Femur (tissue), 1 donor: ENCODE measurements at regions not wholly inside any gene's neighbourhood (a gene's known extent, or its start where the extent isn't known, plus 50 kb on each side); places are given as distances from the start of the nearest gene placed in this dataset.

Experiments used
- DNase-seq: peaks from one replicate; pipeline ENCODE4 v3.0.0-alpha.2; 2017

DNA sequence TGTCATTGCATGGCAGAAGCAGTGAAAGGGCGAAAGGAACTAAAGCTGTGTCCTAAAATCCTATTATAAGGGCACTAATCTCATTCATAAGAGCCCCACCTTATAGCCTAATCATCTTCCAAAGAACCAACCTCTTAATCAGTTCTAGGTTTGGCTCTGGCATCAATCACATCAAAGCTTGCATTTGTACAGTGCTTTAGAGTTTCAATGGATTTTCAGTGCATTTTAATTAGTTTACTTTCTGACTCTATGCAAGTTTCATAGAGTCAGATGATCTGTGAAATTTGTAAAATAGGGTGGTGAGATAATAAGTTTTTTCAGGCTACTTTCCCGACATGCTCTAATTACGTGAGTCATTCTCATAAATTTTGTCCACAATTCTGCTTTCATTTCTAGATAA lies 341.1 kb downstream of the DIPK2A start:
- no peak for DNase-seq

DNA sequence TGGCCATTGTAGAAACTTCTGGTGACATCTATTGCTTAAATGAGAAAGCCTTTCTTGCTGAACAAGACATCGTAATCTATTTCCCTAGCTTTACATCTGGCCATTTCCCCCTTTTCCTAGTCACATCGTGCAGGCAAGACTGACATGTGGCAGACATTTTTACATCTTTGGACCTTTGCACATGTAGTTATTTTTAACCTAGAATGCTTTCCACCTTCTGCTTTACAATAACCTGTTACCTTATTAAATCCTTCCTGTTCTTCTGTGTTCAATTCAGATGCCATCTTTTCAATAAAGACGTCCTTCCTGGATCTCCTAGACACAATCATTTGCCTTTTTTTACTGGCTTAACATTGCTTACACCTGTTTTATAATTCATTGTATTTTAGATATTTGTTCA lies 343.3 kb downstream of the DIPK2A start:
- no peak for DNase-seq

DNA sequence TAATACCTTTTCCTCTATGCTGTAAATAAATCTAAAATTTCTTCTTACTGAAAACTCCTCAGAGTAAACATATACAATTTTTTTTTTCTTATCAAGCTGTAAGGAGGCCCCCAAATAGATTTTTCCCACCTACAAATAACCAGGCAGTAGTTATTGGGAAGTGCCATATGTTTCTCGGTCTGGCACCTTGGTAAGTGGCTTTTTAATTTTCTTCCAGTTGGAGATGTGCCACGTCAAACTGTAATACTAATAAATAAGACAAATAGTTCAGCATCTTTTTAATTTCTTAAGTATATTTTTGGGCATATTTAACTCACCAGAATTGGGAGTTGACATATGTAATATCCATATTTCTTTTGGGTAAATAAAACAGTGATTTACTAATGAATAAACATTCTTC lies 346.3 kb downstream of the DIPK2A start:
- DNase-seq: no peak

GRCh38 chr3:144324076-144324475 lies 352.5 kb downstream of the DIPK2A start:
- DNase-seq: no peak

DNA sequence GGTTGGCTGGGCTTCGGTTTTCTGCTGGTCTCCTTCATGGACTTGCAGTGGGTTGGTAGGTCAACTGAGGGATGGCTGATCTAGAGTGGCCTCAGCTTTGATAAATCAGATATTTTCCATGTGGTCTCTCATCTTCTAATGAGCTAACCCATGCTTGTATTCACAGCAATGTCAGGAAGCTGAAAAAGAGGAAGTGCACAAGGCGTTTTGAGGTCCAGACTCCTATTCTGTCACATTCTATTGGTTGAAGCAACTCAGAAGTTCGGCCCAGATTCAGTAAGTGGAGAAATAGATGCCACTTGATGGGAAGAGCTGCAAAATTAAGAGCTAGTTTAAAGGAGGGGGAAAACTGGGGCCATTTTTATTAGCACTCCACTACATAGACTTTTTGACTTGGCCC lies 361.2 kb downstream of the DIPK2A start:
- no peak for DNase-seq

DNA sequence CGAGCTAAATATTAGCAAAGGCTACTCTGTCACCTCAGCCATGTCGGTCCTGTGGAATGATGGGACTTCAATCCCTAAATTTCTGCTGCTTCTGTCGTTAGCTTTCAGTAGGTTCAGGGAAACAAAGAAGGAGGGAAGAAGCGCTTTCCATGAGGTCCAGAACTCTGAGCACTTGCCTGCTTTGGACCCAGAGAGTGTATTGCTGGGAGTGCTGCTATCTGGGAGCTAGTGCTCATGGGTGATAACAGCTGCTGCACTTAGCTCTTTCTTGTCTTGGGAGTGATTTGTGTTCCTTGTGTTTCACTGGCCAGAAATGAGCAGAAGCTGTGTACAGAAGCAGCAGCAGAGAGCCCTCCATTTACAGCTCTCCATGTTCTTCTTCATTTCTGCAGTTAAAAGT lies 369.8 kb downstream of the DIPK2A start:
- DNase-seq: no peak

- no peak for DNase-seq
Measured at GRCh38 chr3:144343343-144343742, 371.7 kb downstream of the DIPK2A start.

DNA sequence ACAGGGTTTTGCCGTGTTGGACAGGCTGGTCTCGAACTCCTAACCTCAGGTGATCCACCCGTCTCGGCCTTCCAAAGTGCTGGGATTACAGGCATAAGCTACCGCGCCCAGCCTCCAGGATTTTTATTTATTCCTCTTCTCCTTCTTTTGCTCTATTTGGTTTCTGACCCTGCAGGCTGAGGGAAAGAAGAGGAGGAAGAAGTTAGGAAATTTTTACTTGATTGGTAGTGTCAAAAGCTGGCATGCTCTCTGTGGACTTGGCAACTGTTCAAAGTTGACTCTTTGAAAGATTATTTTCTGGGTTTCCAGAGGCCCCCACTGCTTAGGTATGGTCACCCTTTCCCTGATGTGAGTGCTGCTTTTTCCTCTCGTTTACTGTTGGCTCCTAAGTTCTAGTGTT lies 372.2 kb downstream of the DIPK2A start:
- no peak for DNase-seq

- no peak for DNase-seq
Measured at GRCh38 chr3:144344925-144345548, 373.4 kb downstream of the DIPK2A start.

GRCh38 chr3:144350125-144350524 lies 378.5 kb downstream of the DIPK2A start:
- DNase-seq: no peak

- no peak for DNase-seq
Measured at GRCh38 chr3:144351011-144351410, 379.4 kb downstream of the DIPK2A start.

DNA sequence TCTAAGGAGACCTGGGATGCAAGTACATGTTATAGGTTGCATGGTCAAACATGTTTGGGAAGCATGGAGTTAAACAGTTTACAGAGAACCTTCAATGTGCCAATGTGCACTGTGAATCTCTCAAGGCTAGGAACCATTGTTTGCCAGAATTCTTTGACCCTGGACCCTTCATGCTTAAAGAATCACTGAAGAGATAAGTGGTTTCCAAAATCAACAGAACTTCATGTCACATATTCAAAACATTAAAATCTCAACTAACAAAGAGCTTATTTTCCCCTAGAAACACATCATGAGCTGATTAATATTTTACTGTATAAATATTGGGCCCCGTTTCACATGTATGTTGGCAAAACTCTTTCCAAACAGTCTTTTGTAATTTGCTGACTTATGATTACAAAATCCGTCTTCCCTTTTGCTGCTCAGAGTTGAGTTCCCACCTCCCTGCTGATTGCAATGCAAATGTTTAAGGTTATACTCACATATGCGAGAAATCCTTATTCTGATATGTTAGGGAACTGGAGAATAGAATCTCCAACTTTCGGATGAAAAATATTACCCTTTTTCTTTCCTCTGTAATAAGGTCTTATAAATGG lies 380.2 kb downstream of the DIPK2A start:
- no peak for DNase-seq

DNA sequence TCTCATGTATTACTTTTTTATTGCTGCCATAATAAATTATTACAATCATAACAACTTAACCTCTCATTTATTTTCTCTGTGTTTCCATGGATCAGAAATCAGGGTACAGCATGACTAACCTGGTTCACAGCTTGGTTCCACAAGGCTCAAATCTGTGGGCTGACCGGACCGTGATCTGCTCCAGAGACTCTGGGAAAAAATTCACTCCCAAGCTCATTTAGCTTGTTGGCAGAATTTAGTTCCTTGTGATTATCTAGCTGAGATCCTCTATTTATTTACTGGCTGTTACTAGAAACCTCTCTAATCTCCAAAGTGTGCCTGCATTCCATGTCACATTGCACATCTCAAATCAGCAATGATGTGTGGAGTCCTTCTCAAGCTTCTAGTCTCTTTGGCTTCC lies 386.6 kb downstream of the DIPK2A start:
- DNase-seq: no peak

DNA sequence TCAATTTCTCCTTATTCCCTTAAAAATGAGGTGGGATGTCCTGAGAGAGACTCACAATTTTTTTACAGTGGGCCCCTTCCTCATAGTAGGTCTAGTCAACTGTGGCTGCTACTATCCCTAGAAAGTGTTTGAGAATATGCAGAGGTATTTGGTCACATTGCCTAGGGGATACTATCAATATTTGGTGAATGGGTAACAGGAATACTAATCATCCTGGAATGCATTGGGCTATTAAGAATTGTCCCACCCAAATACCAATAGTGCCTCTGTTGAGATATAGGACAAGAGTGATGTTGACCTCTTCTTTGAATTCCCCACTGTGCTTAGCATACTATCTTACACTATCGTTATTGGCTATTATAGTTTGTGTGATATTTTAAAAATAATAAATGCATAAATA lies 389.4 kb downstream of the DIPK2A start:
- DNase-seq: no peak

GRCh38 chr3:144362126-144362525 lies 390.5 kb downstream of the DIPK2A start:
- DNase-seq: no peak

DNA sequence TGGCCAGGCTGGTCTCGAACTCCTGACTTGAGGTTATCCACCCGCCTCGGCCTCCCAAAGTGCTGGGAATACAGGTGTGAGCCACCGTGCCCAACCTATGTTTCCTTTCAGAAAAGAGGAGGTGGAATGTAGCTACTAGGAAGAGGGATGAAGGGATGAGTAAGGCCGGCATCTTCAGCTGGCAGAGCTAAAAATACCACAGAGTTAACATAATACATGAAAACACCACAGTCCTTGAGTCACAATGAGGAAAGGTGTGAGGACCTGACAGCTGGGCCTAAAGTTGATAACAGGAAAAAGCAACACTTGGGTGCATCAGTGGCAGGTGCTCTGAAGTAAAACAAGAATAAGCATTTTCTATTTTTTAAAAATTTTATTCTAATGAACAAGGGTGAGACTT lies 392.2 kb downstream of the DIPK2A start:
- no peak for DNase-seq

DNA sequence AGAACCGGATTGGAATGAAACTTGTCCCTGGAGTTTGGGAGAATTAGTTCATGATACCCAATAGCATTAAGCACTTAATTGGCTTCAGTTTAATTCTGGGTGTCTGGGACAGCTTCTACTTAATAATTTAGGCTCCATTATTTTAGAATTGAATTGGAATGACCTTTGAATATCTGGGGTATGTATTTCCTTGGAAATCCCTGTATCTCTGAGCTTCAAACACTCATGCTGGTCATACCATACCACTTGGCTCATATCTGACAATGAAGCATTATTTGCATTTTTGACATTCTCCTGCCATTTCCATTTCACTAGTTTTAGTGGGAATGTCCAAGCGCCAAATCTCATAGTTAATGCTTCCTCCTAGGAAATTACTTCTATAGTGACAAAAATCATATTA lies 393.1 kb downstream of the DIPK2A start:
- DNase-seq: no peak

GRCh38 chr3:144369129-144369879 lies 397.7 kb downstream of the DIPK2A start:
- no peak for DNase-seq

DNA sequence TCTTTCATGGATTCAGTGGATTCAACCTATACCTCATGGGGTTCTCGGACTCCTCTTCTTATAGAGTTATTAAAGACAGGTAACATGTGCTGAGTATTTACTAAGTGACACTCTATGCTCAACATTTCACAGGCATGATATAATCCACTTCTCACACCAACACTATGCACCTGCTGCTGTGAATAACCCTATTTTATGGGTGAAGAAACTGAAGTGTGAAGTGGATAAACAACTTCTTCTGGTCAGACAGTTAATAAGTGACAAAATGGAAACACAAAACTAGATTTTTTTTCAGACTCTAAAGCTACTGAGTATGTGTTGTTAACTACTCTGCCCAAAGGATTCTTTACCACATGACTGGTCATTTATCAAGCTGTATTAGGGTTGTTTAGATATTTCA lies 403.5 kb downstream of the DIPK2A start:
- DNase-seq: no peak

DNA sequence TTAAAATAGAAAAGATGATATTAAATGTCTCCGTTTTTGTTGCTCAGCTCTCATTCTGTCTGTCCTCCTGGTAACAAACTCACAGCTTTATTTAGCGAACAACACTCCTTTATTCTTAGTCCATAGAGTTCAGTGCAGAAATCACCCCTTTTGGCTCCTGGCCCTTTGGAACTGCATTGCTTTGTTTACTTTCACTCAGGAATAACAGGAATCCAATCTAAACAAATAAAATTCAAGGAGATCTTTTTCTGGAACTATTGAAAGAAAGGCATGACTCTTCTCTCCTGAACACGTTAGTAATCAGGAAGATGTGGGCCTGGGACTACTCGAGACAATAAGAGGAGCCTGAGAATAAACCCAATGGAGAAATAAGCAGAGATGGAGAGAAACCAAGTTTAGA lies 409.2 kb downstream of the DIPK2A start:
- no peak for DNase-seq

DNA sequence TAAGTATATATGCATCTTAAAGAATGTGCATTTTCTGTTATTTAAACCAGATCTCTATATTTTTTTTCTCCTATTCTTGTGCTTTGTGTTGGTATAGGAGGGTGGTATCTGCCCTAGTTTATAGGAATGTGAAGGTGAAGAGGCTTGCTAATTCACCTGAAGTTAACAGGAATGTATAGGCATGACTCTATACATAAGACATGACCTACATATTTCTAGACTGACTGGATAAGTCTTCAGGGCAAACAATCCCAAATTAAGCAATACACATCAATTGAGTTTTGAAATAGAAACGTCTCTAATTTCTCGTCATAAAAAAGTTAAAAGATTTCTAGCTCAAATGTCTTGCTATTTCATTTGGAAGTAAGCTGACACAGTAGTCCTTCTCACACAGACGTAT lies 410.0 kb downstream of the DIPK2A start:
- no peak for DNase-seq

DNA sequence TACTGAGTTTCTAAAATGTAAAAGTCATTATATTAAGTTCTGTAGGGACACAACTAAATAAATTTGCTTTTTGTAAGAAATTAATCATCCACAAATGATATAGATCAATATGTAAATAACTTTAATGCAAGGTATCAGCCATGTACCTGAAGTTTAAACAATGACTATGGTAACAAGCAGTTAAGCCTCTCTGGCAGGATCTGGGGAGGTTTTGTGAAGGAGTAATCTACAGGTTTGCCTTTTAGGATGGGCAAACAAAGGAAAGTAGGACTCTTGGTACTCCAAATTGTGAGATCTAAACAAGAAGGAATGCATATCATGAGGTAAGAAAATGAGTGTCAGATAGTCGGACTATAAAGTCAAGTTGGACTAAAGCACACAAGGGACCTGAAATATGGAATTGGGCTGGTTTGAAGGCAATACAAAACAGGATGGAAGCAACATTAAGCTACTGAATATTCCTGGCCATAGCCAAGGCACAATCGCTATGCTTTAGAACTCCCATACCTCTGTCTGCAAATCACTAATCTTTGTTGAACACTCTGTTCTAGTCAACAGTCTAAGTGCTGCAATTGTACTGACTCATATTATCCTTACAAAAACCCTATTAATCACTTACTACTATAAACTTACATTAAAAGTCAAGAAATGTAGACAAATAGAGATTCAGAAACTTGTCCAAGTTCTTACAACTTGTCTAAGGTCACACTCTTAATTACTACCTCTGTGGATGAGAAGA lies 412.8 kb downstream of the DIPK2A start:
- no peak for DNase-seq

DNA sequence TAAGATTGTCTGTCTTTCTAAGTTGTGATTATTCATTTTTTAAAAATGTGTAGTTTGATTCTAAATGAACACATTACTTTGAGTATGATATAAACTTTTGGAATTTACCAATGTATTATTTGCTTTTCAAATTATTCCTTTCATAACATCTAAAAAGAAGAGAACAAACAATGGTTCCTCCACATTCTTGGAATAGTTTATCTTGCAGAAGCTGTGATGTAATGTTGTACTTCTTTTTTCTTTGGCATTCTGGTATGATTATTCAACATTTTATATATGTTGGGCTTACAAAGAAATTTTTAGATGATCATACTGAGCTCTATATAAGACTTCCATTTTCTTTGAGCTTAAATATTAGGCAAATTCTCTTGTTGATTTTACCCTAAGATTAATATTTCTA lies 419.2 kb downstream of the DIPK2A start:
- DNase-seq: no peak

- DNase-seq: no peak
Measured at GRCh38 chr3:144391236-144391635, 419.6 kb downstream of the DIPK2A start.
